Activated CD8-positive, alpha-beta memory T cell treated with anti-CD3 and anti-CD28 coated beads for 36 hours (primary cell): ENCODE measurements at regions not wholly inside any gene's neighbourhood (a gene's known extent, or its start where the extent isn't known, plus 50 kb on each side); places are given as distances from the start of the nearest gene placed in this dataset.
"Not testable (repeated sequence)": the region's sequence is repeated elsewhere in the genome, so short reads cannot be mapped to it uniquely, and the experiment has no call there.

Source experiments
- CTCF ChIA-PET: fragments of 350-600 bp; sonication (Branson Sonifier 250); formaldehyde crosslinking; loops from one replicate; lab custom pipeline; 2021; ENCODE audit warnings: antibody characterized with exemption; lab: Charles Lee
- POLR2A ChIA-PET: fragments of 350-600 bp; sonication (Branson Sonifier 250); formaldehyde crosslinking; loops from one replicate; lab custom pipeline; 2021; ENCODE audit warnings: antibody characterized with exemption; lab: Charles Lee

- ChIA-PET POLR2A (no interaction called here), CTCF (no interaction called here)
Observed at GRCh38 chr5:27217977-27218376, 179.6 kb upstream of the CDH9 start.

DNA sequence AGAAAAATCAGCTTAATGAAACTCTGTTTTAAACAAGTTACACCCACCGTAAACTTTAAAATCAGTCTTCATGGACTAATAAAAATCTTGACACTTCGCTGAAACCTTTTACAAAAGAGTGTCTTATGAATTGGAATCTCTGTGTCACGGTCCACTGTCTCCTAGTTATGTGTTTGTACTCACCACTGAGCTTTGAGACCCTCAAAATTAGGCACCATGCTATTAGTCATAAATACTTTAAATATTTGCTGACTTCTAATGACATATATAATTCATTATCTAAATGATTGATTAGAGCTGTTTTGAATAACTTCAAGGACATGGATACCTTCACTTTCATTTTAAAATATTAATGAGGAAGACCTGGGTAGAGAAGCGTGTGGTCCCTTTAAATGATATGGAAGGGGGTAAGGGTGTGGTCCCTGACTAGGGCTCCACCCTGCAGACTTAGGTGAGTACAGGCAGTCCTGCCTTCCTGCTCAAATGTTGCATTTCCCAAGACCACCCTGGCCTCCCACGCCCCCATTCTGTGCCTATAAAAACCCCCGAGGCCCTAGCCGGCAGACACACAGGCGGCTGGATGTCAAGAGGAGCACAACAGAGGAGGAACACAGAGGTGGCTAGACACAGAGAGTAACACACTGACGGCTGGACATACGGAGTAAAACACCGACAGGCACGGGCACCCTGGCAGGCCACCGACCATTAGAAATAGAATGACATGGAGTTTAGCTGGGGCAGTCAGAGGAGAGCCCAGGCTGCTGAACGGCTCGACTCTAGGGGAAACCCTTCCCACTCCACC is 179.0 kb upstream of the CDH9 start:
- POLR2A ChIA-PET = no interaction called here
- CTCF ChIA-PET = no interaction called here

- ChIA-PET POLR2A (no interaction called here), CTCF (no interaction called here)
Observed at GRCh38 chr5:27216367-27216950, 178.1 kb upstream of the CDH9 start.

DNA sequence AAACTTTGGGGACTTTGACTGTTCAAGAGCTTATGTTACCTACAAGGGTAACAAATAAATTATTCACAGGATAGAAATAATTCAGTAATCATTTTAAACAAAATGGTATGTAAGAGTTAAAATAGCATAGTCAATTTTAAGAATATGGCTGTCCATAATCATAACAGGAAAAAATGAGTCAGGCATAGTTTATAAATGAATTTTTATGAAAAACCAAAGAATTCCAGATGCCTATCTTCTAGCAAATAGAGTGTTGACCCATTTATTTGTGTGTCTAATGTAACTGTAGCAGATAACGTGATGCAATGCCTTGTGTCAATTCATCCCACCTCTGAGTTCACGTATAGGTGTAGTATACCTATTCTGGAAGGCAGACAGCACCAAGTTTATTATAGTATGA is 169.7 kb upstream of the CDH9 start:
- ChIA-PET POLR2A (no interaction called here), CTCF (no interaction called here)

DNA sequence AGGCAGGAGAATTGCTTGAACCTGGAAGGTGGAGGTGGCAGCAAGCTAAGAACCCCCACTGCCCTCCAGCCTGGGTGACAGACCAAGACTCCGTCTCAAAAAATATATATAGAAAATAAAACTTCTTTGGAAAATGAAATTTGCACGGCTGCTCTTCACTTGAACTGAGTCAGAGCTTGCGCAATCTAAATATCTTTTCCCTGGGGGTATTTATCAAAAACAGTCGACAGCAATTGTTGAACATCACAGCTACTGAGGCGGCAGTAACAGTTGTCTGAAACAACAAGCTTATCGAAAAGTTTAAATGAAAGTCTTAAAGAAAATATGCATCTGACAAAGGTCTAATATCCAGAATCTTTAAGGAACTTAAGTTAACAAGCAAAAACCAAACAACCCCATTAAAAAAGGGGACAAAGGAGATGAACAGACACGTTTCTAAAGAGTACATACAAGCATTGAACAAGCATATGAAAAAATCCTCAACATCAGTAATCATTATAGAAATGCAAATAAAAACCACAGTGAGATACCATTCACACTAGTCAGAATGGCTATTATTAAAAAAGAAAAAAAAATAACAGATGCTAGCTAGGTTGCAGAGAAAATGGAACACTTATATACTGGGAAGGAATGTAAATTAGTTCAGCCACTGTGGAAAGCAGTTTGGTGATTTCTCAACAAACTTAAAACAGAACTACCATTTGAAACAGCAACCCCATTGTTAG is 153.6 kb upstream of the CDH9 start:
- POLR2A ChIA-PET = no interaction called here
- CTCF ChIA-PET = no interaction called here

- ChIA-PET CTCF (no interaction called here), POLR2A (no interaction called here)
Observed at GRCh38 chr5:27172693-27173092, 134.3 kb upstream of the CDH9 start.

GRCh38 chr5:27171761-27172261 is 133.4 kb upstream of the CDH9 start:
- ChIA-PET CTCF (no interaction called here), POLR2A (no interaction called here)

GRCh38 chr5:27158775-27159174 is 120.4 kb upstream of the CDH9 start:
- ChIA-PET POLR2A (no interaction called here), CTCF (no interaction called here)

DNA sequence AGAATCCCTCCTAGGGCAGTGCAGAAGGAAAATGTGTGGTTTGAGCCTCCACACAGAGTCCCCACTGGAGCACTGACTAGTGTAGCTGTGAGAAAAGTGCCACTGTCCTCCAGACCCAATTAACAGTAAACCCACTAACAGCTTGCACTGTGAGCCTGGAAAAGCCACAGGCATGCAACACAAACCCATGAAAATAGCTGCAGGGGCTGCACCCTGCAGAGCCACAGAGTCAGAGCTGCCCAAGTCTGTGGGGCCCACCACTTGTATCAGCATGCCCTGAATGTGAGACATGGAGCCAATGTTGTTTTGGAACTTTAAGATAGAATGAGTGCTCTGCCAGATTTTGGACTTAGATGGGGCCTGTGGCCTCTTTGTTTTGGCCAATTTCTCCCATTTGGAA is 119.8 kb upstream of the CDH9 start:
- ChIA-PET CTCF (no interaction called here), POLR2A (no interaction called here)

DNA sequence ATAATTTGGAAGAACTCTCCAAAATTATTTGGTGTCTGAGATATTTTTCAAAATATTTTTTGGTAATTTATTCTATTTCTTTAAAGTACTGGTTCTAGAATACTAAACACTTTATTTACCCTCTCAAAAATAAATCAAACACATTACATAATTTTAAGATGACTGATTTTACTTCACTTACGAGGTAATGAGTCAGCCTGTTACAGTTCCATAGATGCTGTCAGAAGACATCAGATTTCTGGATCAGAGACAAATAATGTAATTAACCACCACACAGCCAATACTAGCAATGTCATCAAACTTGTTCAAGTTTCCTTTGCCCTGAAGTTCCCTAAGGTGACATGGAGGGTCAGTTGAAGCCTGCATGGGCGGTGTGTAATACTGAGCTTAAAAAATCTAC is 106.1 kb upstream of the CDH9 start:
- ChIA-PET CTCF (no interaction called here), POLR2A (no interaction called here)

DNA sequence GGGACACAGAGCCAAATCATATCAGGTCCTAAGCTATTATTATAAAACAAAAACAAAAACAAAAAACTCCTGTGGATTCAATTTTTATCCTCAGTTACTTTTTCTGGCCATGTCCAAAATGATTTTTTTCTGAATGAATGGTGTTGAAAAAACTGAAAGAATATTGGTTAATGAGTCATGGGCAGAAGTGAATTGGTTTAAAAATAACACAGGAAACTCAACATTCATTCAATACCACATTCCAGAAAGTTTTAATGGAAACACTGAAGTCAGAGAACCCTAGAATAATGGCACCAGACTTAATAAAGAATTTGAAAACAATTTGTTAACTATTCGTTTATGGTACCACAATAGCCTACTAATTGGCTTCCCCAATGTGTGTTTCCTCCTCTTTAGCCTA is 102.4 kb upstream of the CDH9 start:
- ChIA-PET POLR2A (no interaction called here), CTCF (no interaction called here)

DNA sequence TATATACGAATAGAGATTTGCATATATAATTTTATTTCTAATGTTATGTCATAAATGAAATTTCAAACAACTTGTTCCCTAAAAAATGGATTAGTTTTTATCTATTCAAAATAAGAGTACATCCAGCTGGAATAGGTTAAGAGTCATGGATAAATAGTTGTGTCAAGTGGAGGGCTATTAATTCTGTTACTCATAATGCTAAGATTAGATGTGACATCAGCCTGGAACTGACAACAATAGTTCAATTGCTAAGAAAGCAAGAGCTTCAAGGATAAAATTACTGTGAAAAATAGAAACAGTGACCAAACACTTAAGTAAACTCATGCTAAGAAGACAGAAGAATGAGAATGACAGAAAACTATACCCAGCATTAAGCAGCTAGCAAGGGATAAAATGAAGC is 92.2 kb upstream of the CDH9 start:
- ChIA-PET POLR2A (no interaction called here), CTCF (no interaction called here)

DNA sequence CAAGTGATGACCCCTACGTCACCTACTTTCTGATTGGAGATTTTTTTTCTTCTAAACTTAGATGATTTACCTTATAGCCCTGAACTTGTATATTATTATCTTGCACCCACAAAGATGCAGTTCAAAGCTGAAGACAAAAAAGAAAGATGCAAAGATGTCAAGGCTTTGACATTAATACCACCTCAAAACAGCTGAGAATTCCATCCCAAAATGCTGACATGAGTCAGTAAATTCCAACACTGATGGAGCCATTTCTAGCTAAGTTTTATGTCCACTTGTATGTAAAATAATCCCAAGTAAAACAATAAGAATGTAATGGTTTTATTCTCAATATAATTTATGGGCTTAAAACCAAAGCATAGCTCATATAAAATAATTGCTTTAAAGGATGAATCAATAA is 91.5 kb upstream of the CDH9 start:
- CTCF ChIA-PET = no interaction called here
- POLR2A ChIA-PET = no interaction called here

GRCh38 chr5:27125856-27126255 is 87.5 kb upstream of the CDH9 start:
- ChIA-PET CTCF (no interaction called here), POLR2A (no interaction called here)

GRCh38 chr5:27124590-27124989 is 86.2 kb upstream of the CDH9 start:
- ChIA-PET CTCF (no interaction called here), POLR2A (no interaction called here)

DNA sequence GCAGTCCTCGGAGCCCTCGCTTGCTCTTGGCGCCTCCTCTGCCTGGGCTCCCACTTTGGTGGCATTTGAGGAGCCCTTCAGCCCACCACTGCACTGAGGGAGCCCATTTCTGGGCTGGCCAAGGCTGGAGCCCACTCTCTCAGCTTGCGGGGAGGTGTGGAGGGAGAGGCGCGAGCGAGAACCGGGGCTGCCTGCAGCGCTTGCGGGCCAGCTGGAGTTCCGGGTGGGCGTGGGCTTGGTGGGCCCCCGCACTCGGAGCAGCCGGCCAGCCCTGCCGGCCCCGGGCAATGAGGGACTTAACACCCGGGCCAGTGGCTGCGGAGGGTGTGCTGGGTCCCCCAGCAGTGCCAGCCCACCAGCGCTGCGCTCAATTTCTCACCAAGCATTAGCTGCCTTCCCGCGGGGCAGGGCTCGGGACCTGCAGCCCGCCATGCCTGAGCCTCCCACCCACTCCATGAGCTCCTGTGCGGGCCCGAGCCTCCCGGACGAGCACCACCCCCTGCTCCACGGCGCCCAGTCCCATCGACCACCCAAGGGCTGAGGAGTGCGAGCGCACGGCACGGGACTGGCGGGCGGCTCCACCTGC is 81.4 kb upstream of the CDH9 start:
- POLR2A ChIA-PET, CTCF ChIA-PET: not testable (repeated sequence)

DNA sequence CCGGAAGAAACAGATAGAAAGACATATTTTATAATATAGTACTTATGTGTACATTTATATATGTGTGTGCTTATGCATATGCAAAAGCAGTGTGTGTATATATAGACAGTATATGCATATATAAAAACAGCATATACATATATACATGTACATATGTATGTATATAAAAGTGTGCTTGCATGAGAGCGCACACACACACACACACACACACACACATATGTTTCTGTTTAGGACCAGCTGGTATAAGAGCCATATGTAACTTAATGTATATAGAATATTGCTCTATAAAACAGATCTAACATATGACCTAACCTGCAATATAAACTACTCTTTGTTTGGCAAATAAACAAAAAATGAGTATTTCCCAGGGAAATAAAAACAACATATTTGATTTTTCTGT is 65.1 kb upstream of the CDH9 start:
- ChIA-PET POLR2A (no interaction called here), CTCF (no interaction called here)

DNA sequence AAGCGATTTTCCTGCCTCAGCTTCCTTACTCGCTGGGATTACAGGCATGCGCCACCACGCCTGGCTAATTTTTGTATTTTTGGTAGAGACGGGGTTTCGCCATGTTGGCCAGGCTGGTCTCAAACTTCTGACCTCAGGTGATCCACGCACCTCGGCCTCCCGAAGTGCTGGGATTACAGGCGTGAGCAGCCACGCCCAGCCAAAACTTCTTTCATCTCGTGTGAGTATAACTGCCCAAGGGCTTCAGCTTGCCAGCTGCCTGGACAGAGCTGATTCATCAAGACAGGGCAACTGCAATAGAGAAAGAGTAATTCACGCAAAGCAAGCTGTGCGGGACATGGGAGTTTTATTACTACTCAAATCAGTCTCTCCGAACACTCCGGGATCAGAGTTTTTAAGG is 57.4 kb upstream of the CDH9 start:
- POLR2A ChIA-PET, CTCF ChIA-PET: not testable (repeated sequence)

DNA sequence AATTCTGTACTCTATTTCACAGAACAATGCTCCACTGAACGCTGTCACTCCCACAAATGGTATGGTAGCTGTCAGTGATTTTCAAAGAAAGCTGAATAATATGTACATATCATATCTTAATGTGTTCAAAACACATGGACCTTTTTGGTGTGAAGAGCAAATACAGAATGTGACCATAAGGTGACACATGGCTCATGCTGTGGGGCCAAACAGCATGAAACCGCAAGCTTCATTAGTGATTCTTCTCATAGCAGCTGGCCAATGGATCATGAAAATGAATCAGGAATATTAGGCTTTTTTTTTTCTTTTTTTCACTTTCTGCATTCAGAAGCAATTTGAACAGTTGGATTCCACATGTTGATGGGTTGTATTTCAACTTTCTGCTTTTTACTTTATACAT is 54.9 kb upstream of the CDH9 start:
- POLR2A ChIA-PET = no interaction called here
- CTCF ChIA-PET = no interaction called here

DNA sequence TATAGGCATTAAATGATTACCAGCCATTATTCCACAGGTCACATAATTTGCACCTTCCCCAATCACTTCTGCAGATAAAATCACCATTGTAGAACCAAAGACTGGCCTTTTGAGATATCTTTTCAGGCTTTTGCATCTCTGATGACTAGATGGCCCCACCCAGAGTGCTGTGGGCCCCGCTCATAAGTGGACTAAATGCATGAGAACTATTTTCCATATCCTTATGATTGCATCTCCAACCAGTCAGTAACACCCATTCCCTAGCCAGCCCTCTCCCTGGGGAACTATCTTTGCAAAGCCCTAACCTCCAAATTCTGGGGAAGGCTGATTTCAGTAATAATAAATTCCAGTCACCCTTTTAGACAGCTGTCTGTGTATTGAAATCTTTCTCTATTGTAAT is 53.5 kb upstream of the CDH9 start:
- POLR2A ChIA-PET = no interaction called here
- CTCF ChIA-PET = no interaction called here

DNA sequence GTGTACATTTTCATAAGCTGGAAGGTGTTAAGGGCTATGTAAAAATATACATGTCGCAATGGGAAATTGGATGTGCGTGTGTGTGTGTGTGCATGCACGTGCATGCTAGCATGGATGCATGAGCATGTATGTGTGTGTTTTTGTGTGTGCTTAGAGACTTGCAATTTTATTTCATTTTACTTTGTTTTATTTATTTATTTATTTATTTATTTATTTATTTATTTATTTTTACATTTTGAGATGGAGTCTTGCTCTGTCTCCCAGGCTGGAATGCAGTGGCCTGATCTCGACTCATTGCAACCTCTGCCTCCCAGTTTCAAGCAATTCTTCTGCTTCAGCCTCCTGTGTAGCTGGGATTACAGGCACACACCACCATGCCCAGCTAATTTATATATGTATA is 50.4 kb upstream of the CDH9 start:
- CTCF ChIA-PET, POLR2A ChIA-PET: not testable (repeated sequence)
